Osteoblast (primary cell): ENCODE measurements at regions not wholly inside any gene's neighbourhood (a gene's known extent, or its start where the extent isn't known, plus 50 kb on each side); places are given as distances from the start of the nearest gene placed in this dataset.

Experiments used
- DNase-seq: peaks from one replicate; pipeline ENCODE4 v3.0.0; 2011; ENCODE audit warnings: low spot score, mixed read lengths; ENCODE audit not compliant: insufficient read length; ENCODE audit errors: missing footprints
- H2AFZ ChIP-seq: 2 replicates; pipeline ENCODE4 v1.6.0; 2011; ENCODE audit warnings: mild to moderate bottlenecking, low read length
- H3K27ac ChIP-seq: 2 replicates; pipeline ENCODE4 v1.5.1; 2011; ENCODE audit warnings: mild to moderate bottlenecking, low read depth, low read length, moderate library complexity
- H3K27me3 ChIP-seq: 2 replicates; pipeline ENCODE4 v1.6.0; 2012; ENCODE audit warnings: mild to moderate bottlenecking, control low read depth, inconsistent platforms, low read length, moderate library complexity; ENCODE audit not compliant: insufficient read depth
- H3K36me3 ChIP-seq: 2 replicates; pipeline ENCODE4 v1.5.1; 2011; ENCODE audit warnings: mild to moderate bottlenecking, low read length, control low read depth, moderate library complexity; ENCODE audit not compliant: insufficient read depth
- H3K4me1 ChIP-seq: 2 replicates; pipeline ENCODE4 v1.5.1; 2011; ENCODE audit warnings: mild to moderate bottlenecking, low read length, control low read depth, moderate library complexity; ENCODE audit not compliant: insufficient read depth
- H3K4me2 ChIP-seq: 2 replicates; pipeline ENCODE4 v1.6.0; 2011; ENCODE audit warnings: mild to moderate bottlenecking, low read length; ENCODE audit not compliant: insufficient read depth
- H3K4me3 ChIP-seq: fragments of 200-600 bp; sonication (generic); 3 replicates; pipeline ENCODE4 v1.5.1; 2012; ENCODE audit warnings: mild to moderate bottlenecking, low read length, inconsistent platforms; ENCODE audit not compliant: insufficient read depth
- H3K79me2 ChIP-seq: 2 replicates; pipeline ENCODE4 v1.6.0; 2012; ENCODE audit warnings: mild to moderate bottlenecking, low read length, control low read depth, inconsistent platforms; ENCODE audit not compliant: insufficient read depth
- H3K9me3 ChIP-seq: 2 replicates; pipeline ENCODE4 v1.5.1; 2011; ENCODE audit warnings: low read depth, low read length, control low read depth
- H4K20me1 ChIP-seq: 2 replicates; pipeline ENCODE4 v1.6.0; 2012; ENCODE audit warnings: mild to moderate bottlenecking, low read length, control low read depth; ENCODE audit not compliant: insufficient read depth
- CTCF ChIP-seq: IDR thresholded peaks from 2 replicates; pipeline ENCODE4 v1.5.1; 2011; ENCODE audit warnings: mild to moderate bottlenecking, low read depth, low read length, moderate library complexity; ENCODE audit errors: extremely low read depth

GRCh38 chr1:68791800-68792199, 294.9 kb upstream of the DEPDC1 start:
- no peak for DNase-seq
- Histone ChIP-seq H2AFZ (no peak overlapping the region), H3K27me3 (no peaks in the 10 kb centered on the region), H3K79me2 (no peaks in the 10 kb centered on the region), H3K27ac (no peak overlapping the region), H3K4me1 (no peaks in the 10 kb centered on the region), H3K36me3 (no peaks in the 10 kb centered on the region), H4K20me1 (no peaks in the 10 kb centered on the region), H3K4me2 (no peak overlapping the region), H3K9me3 (no peaks in the 10 kb centered on the region), H3K4me3 (no peak overlapping the region)
- TF ChIP-seq CTCF = no peak

DNA sequence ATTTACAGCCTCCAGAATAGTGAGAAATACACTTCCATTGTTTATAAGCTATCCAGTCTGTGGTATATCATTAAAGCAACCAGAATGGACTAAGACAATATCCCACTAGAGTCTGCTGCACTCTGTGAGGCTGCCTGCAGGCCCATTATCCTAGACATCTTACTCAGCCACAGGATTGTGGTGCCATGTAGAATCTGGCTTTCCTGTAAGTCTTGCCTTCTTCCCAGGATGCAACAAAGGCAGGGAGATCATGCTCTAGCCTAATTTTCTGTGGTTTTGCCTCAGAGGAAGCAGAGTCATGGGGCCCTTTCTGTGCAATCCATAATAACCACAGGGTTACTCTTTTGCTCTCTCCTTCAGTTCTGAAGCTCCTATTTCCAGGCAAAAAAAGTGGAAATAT, 299.1 kb upstream of the DEPDC1 start:
- Histone ChIP-seq H3K79me2 (no peaks in the 10 kb centered on the region), H3K4me3 (no peak overlapping the region), H2AFZ (no peak overlapping the region), H4K20me1 (no peaks in the 10 kb centered on the region), H3K4me1 (no peaks in the 10 kb centered on the region), H3K27ac (no peak overlapping the region), H3K4me2 (no peak overlapping the region), H3K9me3 (no peaks in the 10 kb centered on the region), H3K27me3 (no peaks in the 10 kb centered on the region), H3K36me3 (no peaks in the 10 kb centered on the region)
- TF ChIP-seq CTCF = no peak
- no peak for DNase-seq

- Histone ChIP-seq H3K27me3 (no peaks in the 10 kb centered on the region), H3K27ac (no peak overlapping the region), H3K36me3 (no peaks in the 10 kb centered on the region), H2AFZ (no peak overlapping the region), H4K20me1 (no peaks in the 10 kb centered on the region), H3K4me1 (no peaks in the 10 kb centered on the region), H3K79me2 (no peaks in the 10 kb centered on the region), H3K4me3 (no peak overlapping the region), H3K9me3 (no peaks in the 10 kb centered on the region), H3K4me2 (no peak overlapping the region)
- no peak for TF ChIP-seq CTCF
- no peak for DNase-seq
Measured at GRCh38 chr1:68796888-68797287, 300.0 kb upstream of the DEPDC1 start.

GRCh38 chr1:68798071-68798470, 301.2 kb upstream of the DEPDC1 start:
- Histone ChIP-seq H3K4me1 (no peaks in the 10 kb centered on the region), H3K4me3 (no peak overlapping the region), H3K27me3 (no peaks in the 10 kb centered on the region), H2AFZ (no peak overlapping the region), H3K79me2 (no peaks in the 10 kb centered on the region), H3K27ac (no peak overlapping the region), H4K20me1 (no peaks in the 10 kb centered on the region), H3K4me2 (no peak overlapping the region), H3K9me3 (no peaks in the 10 kb centered on the region), H3K36me3 (no peaks in the 10 kb centered on the region)
- DNase-seq = no peak
- no peak for TF ChIP-seq CTCF
